Endothelial cell of umbilical vein (primary cell): ENCODE measurements at regions not wholly inside any gene's neighbourhood (a gene's known extent, or its start where the extent isn't known, plus 50 kb on each side); places are given as distances from the start of the nearest gene placed in this dataset.

Source experiments
- BruUV-seq: library from RNA; stranded (reverse); fragments of 400-500 nt; replicated peaks from 2 replicates; lab custom pipeline; 2021; lab: Mats Ljungman, UMichigan
- CTCF ChIA-PET: fragments of 300-600, 350-600 bp; sonication (Branson Sonifier 250); formaldehyde crosslinking; loops from one replicate; lab custom pipeline; 2021; ENCODE audit warnings: antibody characterized with exemption, inconsistent platforms; lab: Charles Lee
- POLR2A ChIA-PET: fragments of 300-600, 350-600 bp; sonication (Branson Sonifier 250); formaldehyde crosslinking; loops from one replicate; lab custom pipeline; 2021; ENCODE audit warnings: antibody characterized with exemption, inconsistent platforms; lab: Charles Lee
- DNase-seq: peaks from one replicate; pipeline ENCODE4 v3.0.0-alpha.2; 2011; ENCODE audit warnings: low read depth, low spot score
- FAIRE-seq: peaks from 2 replicates; lab custom pipeline; 2011; peaks lifted over from hg19 to GRCh38; lab: Jason Lieb, UNC
- H2AFZ ChIP-seq: 2 replicates; pipeline ENCODE4 v1.6.0; 2012; ENCODE audit warnings: low read depth, low read length, control low read depth, inconsistent platforms
- H3K27ac ChIP-seq: 2 replicates; pipeline ENCODE4 v1.5.1; 2011; ENCODE audit warnings: low read depth, mild to moderate bottlenecking, control low read depth, low read length, moderate library complexity; ENCODE audit not compliant: insufficient read depth
- H3K27me3 ChIP-seq, 2 experiments: 2 replicates each; pipeline versions ENCODE4 v1.6.0 to v1.6.1; 2011; ENCODE audit warnings: low read length in 2 of 2, mixed read lengths in 1 of 2; ENCODE audit not compliant: control insufficient read depth in 2 of 2, insufficient read depth in 2 of 2
- H3K36me3 ChIP-seq, 2 experiments: 2 replicates in 1 of 2; 3 replicates in 1 of 2; pipeline ENCODE4 v1.5.1; 2011; ENCODE audit warnings: low read length in 2 of 2, mild to moderate bottlenecking in 1 of 2, moderate library complexity in 1 of 2; ENCODE audit not compliant: control insufficient read depth in 2 of 2, insufficient read depth in 2 of 2; ENCODE audit errors: extremely low read depth in 1 of 2
- H3K4me1 ChIP-seq: 3 replicates; pipeline ENCODE4 v1.5.1; 2011; ENCODE audit warnings: mild to moderate bottlenecking, low read length; ENCODE audit not compliant: control insufficient read depth, insufficient read depth; ENCODE audit errors: extremely low read depth
- H3K4me2 ChIP-seq: 2 replicates; pipeline ENCODE4 v1.6.1; 2011; ENCODE audit warnings: low read length, control low read depth, mixed read lengths; ENCODE audit not compliant: insufficient read depth
- H3K4me3 ChIP-seq, 3 experiments: fragments of 200-600 bp in 1 of 3; sonication (generic), shearing (Covaris generic) in 1 of 3; replicated peaks in 1 of 3; 2 replicates each; pipeline ENCODE4 v1.5.1; 2011 to 2016; ENCODE audit warnings: control low read depth in 3 of 3, low read length in 3 of 3, mild to moderate bottlenecking in 2 of 3, inconsistent platforms in 1 of 3, low read depth in 1 of 3, moderate library complexity in 1 of 3; ENCODE audit not compliant: insufficient read depth in 1 of 3
- H3K79me2 ChIP-seq: 2 replicates; pipeline ENCODE4 v1.6.0; 2012; ENCODE audit warnings: low read length, inconsistent platforms; ENCODE audit not compliant: control insufficient read depth, insufficient read depth
- H3K9ac ChIP-seq: replicated peaks from 2 replicates; pipeline ENCODE3; 2011; ENCODE audit warnings: low read length, control low read depth; ENCODE audit not compliant: insufficient read depth; ENCODE audit errors: extremely low read depth
- H3K9me1 ChIP-seq: replicated peaks from 3 replicates; pipeline ENCODE4 v1.6.0; 2011; ENCODE audit warnings: mild to moderate bottlenecking, low read length; ENCODE audit not compliant: control insufficient read depth, insufficient read depth; ENCODE audit errors: extremely low read depth
- H3K9me3 ChIP-seq: replicated peaks from 2 replicates; pipeline ENCODE4 v1.5.1; 2012; ENCODE audit warnings: low read length, inconsistent platforms; ENCODE audit not compliant: control insufficient read depth, insufficient read depth
- H4K20me1 ChIP-seq: replicated peaks from 2 replicates; pipeline ENCODE3; 2011; ENCODE audit warnings: mild to moderate bottlenecking, low read length; ENCODE audit not compliant: control insufficient read depth, insufficient read depth; ENCODE audit errors: extremely low read depth
- EZH2 ChIP-seq: IDR thresholded peaks from 2 replicates; pipeline ENCODE4 v1.6.1; 2012; ENCODE audit warnings: borderline replicate concordance, low read depth, mild to moderate bottlenecking, moderate library complexity, low read length, inconsistent platforms; ENCODE audit not compliant: severe bottlenecking
- FOS ChIP-seq: IDR thresholded peaks from 2 replicates; pipeline ENCODE4 v1.6.1; 2011; ENCODE audit warnings: mild to moderate bottlenecking, low read length, moderate library complexity, borderline replicate concordance; ENCODE audit not compliant: insufficient read depth
- GATA2 ChIP-seq: IDR thresholded peaks from 2 replicates; pipeline ENCODE4 v1.7.0; 2011; ENCODE audit warnings: low read depth, mild to moderate bottlenecking, moderate library complexity, mixed read lengths, low read length; ENCODE audit not compliant: insufficient read length, insufficient read depth
- JUN ChIP-seq: IDR thresholded peaks from 2 replicates; pipeline ENCODE4 v1.6.1; 2011; ENCODE audit warnings: borderline replicate concordance, low read depth; ENCODE audit not compliant: insufficient read length, insufficient read depth
- MYC ChIP-seq: IDR thresholded peaks from one replicate; pipeline ENCODE4 v1.6.1; 2011; ENCODE audit warnings: mild to moderate bottlenecking, low read depth, low read length
- POLR2AphosphoS5 ChIP-seq: IDR thresholded peaks from 2 replicates; pipeline ENCODE4 v1.6.1; 2012; ENCODE audit warnings: low read depth, mild to moderate bottlenecking, control low read depth, low read length, moderate library complexity; ENCODE audit not compliant: insufficient read depth
- dilution Hi-C: fragments of 300-500 bp; cut with MboI; formaldehyde crosslinking; loops from one replicate; pipeline ENCODE4 v1.15.0; 2019; ENCODE audit warnings: low sequenced_read_pairs; ENCODE audit not compliant: extremely low pct_ligation_motif_present
- intact Hi-C: fragments of 100-400 bp; cut with micrococcal nuclease; formaldehyde crosslinking; loops from one replicate; pipeline ENCODE4 v1.10.0; 2022
- TF ChIP-seq, protein P1 (sequence below): IDR thresholded peaks from 2 replicates; pipeline ENCODE4 v1.6.1; 2011; ENCODE audit not compliant: insufficient read depth, insufficient read length
- TF ChIP-seq, protein P2 (sequence below), 2 donors: IDR thresholded peaks; 1 replicate in 1 of 2; 2 replicates in 1 of 2; pipeline ENCODE4 v1.5.1; 2011; ENCODE audit warnings: low read length in 2 of 2, mild to moderate bottlenecking in 2 of 2, moderate library complexity in 2 of 2, control low read depth in 1 of 2, inconsistent platforms in 1 of 2, low read depth in 1 of 2; ENCODE audit not compliant: insufficient read depth in 1 of 2; ENCODE audit errors: extremely low read depth in 1 of 2

DNA sequence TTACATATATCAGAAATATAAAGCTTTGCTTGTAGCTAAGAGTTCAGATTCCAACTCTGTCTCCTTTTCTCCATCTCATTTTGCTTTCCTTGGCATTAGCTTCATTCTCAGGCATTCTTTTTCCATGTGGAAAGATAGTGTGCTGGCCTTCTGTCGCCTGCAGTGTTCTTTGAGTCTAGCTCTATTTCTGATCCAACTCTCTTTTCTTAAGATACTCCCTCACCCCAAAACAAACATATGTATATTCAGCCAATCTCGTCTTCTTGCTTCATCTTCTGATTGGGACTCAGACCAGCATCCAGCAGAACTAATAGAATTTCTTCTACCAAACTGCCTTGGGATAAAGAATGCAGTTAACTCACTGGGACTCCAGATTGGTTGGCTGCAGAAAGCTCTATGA lies 532.2 kb downstream of the MID1IP1 start:
- FAIRE-seq = no peak
- no peaks in the 10 kb centered on the region for H3K9me1 ChIP-seq
- H3K9ac ChIP-seq = no peak overlapping the region
- no peak overlapping the region for H3K4me3 ChIP-seq
- ChIA-PET POLR2A (no interaction called here), CTCF (no interaction called here)
- no TSS peak for BruUV-seq
- dilution Hi-C loops (no loop called here), intact Hi-C loops (no loop called here)
- no peaks in the 10 kb centered on the region for H3K9me3 ChIP-seq
- no peaks in the 10 kb centered on the region for H3K79me2 ChIP-seq
- H3K4me2 ChIP-seq = no peak overlapping the region
- H3K27ac ChIP-seq = no peak overlapping the region
- TF ChIP-seq GATA2 (no peak), POLR2AphosphoS5 (no peak), EZH2 (no peak), FOS (no peak), JUN (no peak), MYC (no peak)
- TF ChIP-seq, protein P1, sequence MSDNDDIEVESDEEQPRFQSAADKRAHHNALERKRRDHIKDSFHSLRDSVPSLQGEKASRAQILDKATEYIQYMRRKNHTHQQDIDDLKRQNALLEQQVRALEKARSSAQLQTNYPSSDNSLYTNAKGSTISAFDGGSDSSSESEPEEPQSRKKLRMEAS = no peak
- TF ChIP-seq, protein P2, sequence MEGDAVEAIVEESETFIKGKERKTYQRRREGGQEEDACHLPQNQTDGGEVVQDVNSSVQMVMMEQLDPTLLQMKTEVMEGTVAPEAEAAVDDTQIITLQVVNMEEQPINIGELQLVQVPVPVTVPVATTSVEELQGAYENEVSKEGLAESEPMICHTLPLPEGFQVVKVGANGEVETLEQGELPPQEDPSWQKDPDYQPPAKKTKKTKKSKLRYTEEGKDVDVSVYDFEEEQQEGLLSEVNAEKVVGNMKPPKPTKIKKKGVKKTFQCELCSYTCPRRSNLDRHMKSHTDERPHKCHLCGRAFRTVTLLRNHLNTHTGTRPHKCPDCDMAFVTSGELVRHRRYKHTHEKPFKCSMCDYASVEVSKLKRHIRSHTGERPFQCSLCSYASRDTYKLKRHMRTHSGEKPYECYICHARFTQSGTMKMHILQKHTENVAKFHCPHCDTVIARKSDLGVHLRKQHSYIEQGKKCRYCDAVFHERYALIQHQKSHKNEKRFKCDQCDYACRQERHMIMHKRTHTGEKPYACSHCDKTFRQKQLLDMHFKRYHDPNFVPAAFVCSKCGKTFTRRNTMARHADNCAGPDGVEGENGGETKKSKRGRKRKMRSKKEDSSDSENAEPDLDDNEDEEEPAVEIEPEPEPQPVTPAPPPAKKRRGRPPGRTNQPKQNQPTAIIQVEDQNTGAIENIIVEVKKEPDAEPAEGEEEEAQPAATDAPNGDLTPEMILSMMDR (IDR thresholded peaks at IDR 0.05; ENCODE audit: extremely low read depth in 1 of 2, insufficient read depth in 1 of 2, low read depth in 1 of 2, low read length in 2 of 2) = no peak
- H2AFZ ChIP-seq = no peak overlapping the region
- peaks cover 0 to 4% of the 10 kb centered on the region in 2 experiments for H3K27me3 ChIP-seq
- H3K4me1 ChIP-seq = no peaks in the 10 kb centered on the region
- no peak for DNase-seq
- H3K36me3 ChIP-seq = no peaks in the 10 kb centered on the region
- H4K20me1 ChIP-seq = no peaks in the 10 kb centered on the region
